DND-41 (cell line): ENCODE measurements at regions not wholly inside any gene's neighbourhood (a gene's known extent, or its start where the extent isn't known, plus 50 kb on each side); places are given as distances from the start of the nearest gene placed in this dataset.

Experiments used
- ATAC-seq: fragments of 200-7000 bp; cut with Tn5 transposase; 3 replicates; pipeline ENCODE4 v1.9.1; 2021; ENCODE audit warnings: low read depth; ENCODE audit not compliant: insufficient read depth
- DNase-seq: peaks from one replicate; pipeline ENCODE4 v3.0.0-alpha.2; 2020
- H2AFZ ChIP-seq: 2 replicates; pipeline ENCODE4 v1.6.0; 2012; ENCODE audit warnings: low read depth, low read length
- H3K27ac ChIP-seq: 2 replicates; pipeline ENCODE4 v1.5.1; 2012; ENCODE audit warnings: low read length, inconsistent platforms
- H3K27me3 ChIP-seq: fragments of 200-600 bp; sonication (generic); 2 replicates; pipeline ENCODE4 v1.6.0; 2012; ENCODE audit warnings: low read length, mild to moderate bottlenecking, inconsistent platforms; ENCODE audit not compliant: insufficient read depth, poor library complexity
- H3K36me3 ChIP-seq: 2 replicates; pipeline ENCODE4 v1.5.1; 2012; ENCODE audit warnings: low read length, inconsistent platforms; ENCODE audit not compliant: insufficient read depth
- H3K4me1 ChIP-seq: 2 replicates; pipeline ENCODE4 v1.5.1; 2012; ENCODE audit warnings: mild to moderate bottlenecking, low read length; ENCODE audit not compliant: insufficient read depth
- H3K4me2 ChIP-seq: 2 replicates; pipeline ENCODE4 v1.6.0; 2012; ENCODE audit warnings: mild to moderate bottlenecking, moderate library complexity, low read length, inconsistent platforms; ENCODE audit not compliant: insufficient read depth
- H3K4me3 ChIP-seq, 2 experiments: fragments of 200-600 bp in 1 of 2; shearing (Covaris generic) in 1 of 2; 2 replicates each; pipeline ENCODE4 v1.5.1; 2012 to 2016; ENCODE audit warnings: inconsistent platforms in 2 of 2, low read length in 2 of 2, mild to moderate bottlenecking in 2 of 2, low read depth in 1 of 2, moderate library complexity in 1 of 2
- H3K79me2 ChIP-seq: 2 replicates; pipeline ENCODE4 v1.6.0; 2012; ENCODE audit warnings: low read length, inconsistent platforms; ENCODE audit not compliant: insufficient read depth
- H3K9ac ChIP-seq: 2 replicates; pipeline ENCODE4 v1.6.0; 2012; ENCODE audit warnings: low read depth, mild to moderate bottlenecking, inconsistent platforms, low read length, moderate library complexity
- H3K9me3 ChIP-seq: 2 replicates; pipeline ENCODE4 v1.5.1; 2012; ENCODE audit warnings: low read length, moderate library complexity, mild to moderate bottlenecking, inconsistent platforms; ENCODE audit not compliant: insufficient read depth, severe bottlenecking
- H4K20me1 ChIP-seq: 2 replicates; pipeline ENCODE4 v1.6.0; 2012; ENCODE audit warnings: low read length; ENCODE audit not compliant: insufficient read depth
- EZH2 ChIP-seq: IDR thresholded peaks from 3 replicates; pipeline ENCODE4 v1.6.1; 2012; ENCODE audit warnings: borderline replicate concordance, low read depth, mild to moderate bottlenecking, moderate library complexity, low read length, inconsistent platforms; ENCODE audit not compliant: severe bottlenecking
- TF ChIP-seq, protein P1 (sequence below): IDR thresholded peaks from 2 replicates; pipeline ENCODE4 v1.5.1; 2012; ENCODE audit warnings: borderline replicate concordance, low read length, moderate library complexity, mild to moderate bottlenecking; ENCODE audit not compliant: poor library complexity, severe bottlenecking; ENCODE audit errors: extremely low read depth

DNA sequence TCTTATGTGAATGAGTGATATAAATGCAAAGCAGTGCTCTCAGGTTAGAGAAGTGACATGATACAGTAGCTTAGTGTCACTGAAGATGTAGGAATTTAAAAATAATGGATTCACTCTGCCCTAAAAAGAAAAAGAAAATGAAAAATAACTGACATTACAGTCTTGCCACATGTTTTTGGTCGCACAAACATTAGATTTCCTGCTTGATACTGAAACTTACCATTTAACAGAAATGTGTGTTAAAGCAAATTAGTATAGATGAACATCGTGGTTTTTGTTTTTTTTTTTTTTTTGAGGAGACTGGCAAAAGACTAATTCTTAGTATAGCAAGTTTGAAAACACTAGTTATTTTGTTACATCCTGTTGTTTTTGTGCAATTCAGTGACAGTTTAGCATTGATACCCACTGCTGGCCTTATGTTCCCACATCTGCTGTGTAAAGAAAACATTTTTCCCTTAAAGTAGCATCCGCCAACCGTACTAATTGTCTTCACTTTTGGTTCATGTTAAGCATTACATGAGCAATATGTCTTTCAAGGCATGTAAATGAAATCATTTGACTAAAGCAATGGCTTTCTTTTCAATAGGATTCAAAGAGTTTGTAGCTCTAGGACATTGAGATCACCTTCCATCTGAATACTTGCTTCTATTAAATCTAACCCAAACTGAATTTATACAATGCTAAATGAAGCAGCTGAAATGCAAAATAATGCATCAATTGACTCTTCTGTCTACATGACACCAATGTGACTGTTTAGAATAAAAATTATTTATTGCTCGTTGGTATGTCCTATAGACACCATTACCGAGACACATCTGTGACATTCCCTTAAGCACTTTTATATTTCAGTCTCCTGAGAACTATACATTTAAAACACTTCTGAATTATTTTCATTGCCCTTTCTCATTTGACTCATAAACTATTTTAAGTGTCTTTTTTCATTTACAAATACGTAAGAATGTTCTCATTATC is 859.1 kb downstream of the MAT2B start:
- H3K36me3 ChIP-seq: no peaks in the 10 kb centered on the region
- no peak overlapping the region for H2AFZ ChIP-seq
- TF ChIP-seq, protein P1, sequence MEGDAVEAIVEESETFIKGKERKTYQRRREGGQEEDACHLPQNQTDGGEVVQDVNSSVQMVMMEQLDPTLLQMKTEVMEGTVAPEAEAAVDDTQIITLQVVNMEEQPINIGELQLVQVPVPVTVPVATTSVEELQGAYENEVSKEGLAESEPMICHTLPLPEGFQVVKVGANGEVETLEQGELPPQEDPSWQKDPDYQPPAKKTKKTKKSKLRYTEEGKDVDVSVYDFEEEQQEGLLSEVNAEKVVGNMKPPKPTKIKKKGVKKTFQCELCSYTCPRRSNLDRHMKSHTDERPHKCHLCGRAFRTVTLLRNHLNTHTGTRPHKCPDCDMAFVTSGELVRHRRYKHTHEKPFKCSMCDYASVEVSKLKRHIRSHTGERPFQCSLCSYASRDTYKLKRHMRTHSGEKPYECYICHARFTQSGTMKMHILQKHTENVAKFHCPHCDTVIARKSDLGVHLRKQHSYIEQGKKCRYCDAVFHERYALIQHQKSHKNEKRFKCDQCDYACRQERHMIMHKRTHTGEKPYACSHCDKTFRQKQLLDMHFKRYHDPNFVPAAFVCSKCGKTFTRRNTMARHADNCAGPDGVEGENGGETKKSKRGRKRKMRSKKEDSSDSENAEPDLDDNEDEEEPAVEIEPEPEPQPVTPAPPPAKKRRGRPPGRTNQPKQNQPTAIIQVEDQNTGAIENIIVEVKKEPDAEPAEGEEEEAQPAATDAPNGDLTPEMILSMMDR: no peak
- TF ChIP-seq EZH2: no peak
- H3K4me2 ChIP-seq: no peak overlapping the region
- no peak for ATAC-seq
- no peak overlapping the region for H3K9ac ChIP-seq
- H3K9me3 ChIP-seq: no peaks in the 10 kb centered on the region
- DNase-seq: no peak
- no peak overlapping the region for H3K4me3 ChIP-seq
- no peaks in the 10 kb centered on the region for H4K20me1 ChIP-seq
- H3K27ac ChIP-seq: no peak overlapping the region
- H3K4me1 ChIP-seq: no peaks in the 10 kb centered on the region
- H3K27me3 ChIP-seq: no peaks in the 10 kb centered on the region
- H3K79me2 ChIP-seq: no peaks in the 10 kb centered on the region

DNA sequence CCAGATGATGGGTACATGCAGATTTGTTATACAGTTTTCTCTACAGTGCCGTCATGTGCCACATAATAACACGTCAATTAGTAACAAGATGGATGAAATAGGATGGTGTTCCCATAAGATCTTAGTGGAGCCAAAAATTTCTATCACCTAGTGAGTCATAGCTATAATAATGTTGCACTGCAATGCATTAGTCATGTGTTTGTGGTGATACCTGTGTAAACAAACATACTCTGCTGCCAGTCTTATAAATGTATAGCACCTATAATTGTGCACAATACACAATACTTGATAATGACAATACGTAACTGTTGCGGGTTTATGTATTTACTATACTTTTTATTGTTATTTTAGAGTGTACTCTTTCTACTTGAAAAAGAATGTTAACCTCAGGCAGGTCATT is 865.4 kb downstream of the MAT2B start:
- ATAC-seq (no peak), DNase-seq (no peak)
- H3K79me2 ChIP-seq: no peaks in the 10 kb centered on the region
- no peaks in the 10 kb centered on the region for H3K9me3 ChIP-seq
- no peaks in the 10 kb centered on the region for H4K20me1 ChIP-seq
- no peaks in the 10 kb centered on the region for H3K4me1 ChIP-seq
- H3K27ac ChIP-seq: no peak overlapping the region
- H3K9ac ChIP-seq: no peak overlapping the region
- H3K27me3 ChIP-seq: no peaks in the 10 kb centered on the region
- no peak overlapping the region for H3K4me3 ChIP-seq
- H3K4me2 ChIP-seq: no peak overlapping the region
- no peaks in the 10 kb centered on the region for H3K36me3 ChIP-seq
- no peak for TF ChIP-seq EZH2
- H2AFZ ChIP-seq: no peak overlapping the region

DNA sequence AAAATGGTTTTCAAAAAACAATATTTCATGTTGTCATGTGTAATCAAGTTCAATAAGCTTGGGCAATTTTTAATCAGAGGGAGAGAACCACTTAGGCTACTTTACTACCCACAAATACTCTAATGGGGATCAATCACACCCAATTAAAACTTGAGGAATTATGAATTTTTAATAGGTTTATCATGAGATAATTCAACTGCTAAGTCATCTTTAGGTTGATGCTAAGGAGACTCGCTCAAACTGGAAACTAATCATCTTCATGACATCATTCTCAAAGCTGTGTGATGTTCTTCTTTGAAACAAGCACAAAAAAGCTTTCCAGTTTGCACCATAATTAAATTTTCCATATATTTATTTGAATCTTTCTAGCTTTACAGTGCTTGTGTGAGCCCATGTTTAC is 867.5 kb downstream of the MAT2B start:
- Histone ChIP-seq H3K79me2 (no peaks in the 10 kb centered on the region), H3K4me3 (no peak overlapping the region), H3K4me2 (no peak overlapping the region), H4K20me1 (no peaks in the 10 kb centered on the region), H3K27ac (no peak overlapping the region), H2AFZ (no peak overlapping the region), H3K36me3 (no peaks in the 10 kb centered on the region), H3K9me3 (no peaks in the 10 kb centered on the region), H3K4me1 (no peaks in the 10 kb centered on the region), H3K9ac (no peak overlapping the region), H3K27me3 (no peaks in the 10 kb centered on the region)
- TF ChIP-seq, protein P1: no peak
- TF ChIP-seq EZH2: no peak
- no peak for DNase-seq
- no peak for ATAC-seq

DNA sequence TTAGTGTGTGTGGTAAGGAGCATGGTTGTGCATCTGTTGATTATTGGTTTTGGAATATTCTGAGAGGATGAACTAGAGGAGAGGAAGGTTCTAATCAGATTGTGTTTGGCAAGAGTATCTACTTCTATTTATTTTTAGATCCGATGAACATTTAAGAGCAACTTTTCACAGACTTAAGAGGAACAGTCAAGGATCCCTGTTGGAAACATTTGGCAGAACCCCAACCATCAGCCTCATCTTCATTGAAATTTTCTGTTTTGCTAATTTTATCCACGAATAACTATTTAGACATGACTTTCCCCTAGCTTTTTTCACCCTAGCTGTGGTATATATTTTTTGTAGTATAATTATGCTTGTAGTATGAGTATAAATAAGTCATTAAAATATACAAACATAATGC is 868.5 kb downstream of the MAT2B start:
- Histone ChIP-seq H2AFZ (no peak overlapping the region), H3K79me2 (no peaks in the 10 kb centered on the region), H3K4me3 (no peak overlapping the region), H3K36me3 (no peaks in the 10 kb centered on the region), H3K4me1 (no peaks in the 10 kb centered on the region), H3K4me2 (no peak overlapping the region), H3K9ac (no peak overlapping the region), H3K27ac (no peak overlapping the region), H3K27me3 (no peaks in the 10 kb centered on the region), H4K20me1 (no peaks in the 10 kb centered on the region), H3K9me3 (no peaks in the 10 kb centered on the region)
- DNase-seq (no peak), ATAC-seq (no peak)
- TF ChIP-seq EZH2: no peak
- TF ChIP-seq, protein P1: no peak
